ENCODE measurements at regions not wholly inside any gene's neighbourhood (a gene's known extent, or its start where the extent isn't known, plus 50 kb on each side); places are given as distances from the start of the nearest gene placed in this dataset.

- Histone ChIP-seq H3K36me3 (ENCODE audit: control insufficient read depth, insufficient read depth, low read length) (no peaks in the 10 kb centered on the region), H3K27ac (ENCODE audit: insufficient read depth, low read length) (no peak overlapping the region), H3K9me3 (ENCODE audit: control insufficient read depth, insufficient read depth, low read depth, low read length) (no peaks in the 10 kb centered on the region), H4K20me1 (ENCODE audit: control insufficient read depth, extremely low read depth, insufficient read depth, low read length) (no peaks in the 10 kb centered on the region), H2AFZ (ENCODE audit: low read length) (no peak overlapping the region), H3K4me3 (replicated peaks in 1 of 4; ENCODE audit: control extremely low read depth in 1 of 4, insufficient read depth in 1 of 4, low read depth in 3 of 4, low read length in 4 of 4) (no peak overlapping the region), H3K79me2 (ENCODE audit: control insufficient read depth, insufficient read depth, low read length) (no peaks in the 10 kb centered on the region), H3K4me2 (ENCODE audit: extremely low read depth, insufficient read depth, low read length) (no peak overlapping the region), H3K4me1 (ENCODE audit: control insufficient read depth, extremely low read depth, insufficient read depth, low read length) (no peaks in the 10 kb centered on the region), H3K9ac (ENCODE audit: insufficient read depth, low read length) (no peak overlapping the region), H3K27me3 (ENCODE audit: control insufficient read depth, insufficient read depth, low read length) (no peaks in the 10 kb centered on the region)
- no peak for TF ChIP-seq EZH2 (IDR thresholded peaks at IDR 0.05; ENCODE audit: low read length, missing control alignments)
- TF ChIP-seq, protein P1, sequence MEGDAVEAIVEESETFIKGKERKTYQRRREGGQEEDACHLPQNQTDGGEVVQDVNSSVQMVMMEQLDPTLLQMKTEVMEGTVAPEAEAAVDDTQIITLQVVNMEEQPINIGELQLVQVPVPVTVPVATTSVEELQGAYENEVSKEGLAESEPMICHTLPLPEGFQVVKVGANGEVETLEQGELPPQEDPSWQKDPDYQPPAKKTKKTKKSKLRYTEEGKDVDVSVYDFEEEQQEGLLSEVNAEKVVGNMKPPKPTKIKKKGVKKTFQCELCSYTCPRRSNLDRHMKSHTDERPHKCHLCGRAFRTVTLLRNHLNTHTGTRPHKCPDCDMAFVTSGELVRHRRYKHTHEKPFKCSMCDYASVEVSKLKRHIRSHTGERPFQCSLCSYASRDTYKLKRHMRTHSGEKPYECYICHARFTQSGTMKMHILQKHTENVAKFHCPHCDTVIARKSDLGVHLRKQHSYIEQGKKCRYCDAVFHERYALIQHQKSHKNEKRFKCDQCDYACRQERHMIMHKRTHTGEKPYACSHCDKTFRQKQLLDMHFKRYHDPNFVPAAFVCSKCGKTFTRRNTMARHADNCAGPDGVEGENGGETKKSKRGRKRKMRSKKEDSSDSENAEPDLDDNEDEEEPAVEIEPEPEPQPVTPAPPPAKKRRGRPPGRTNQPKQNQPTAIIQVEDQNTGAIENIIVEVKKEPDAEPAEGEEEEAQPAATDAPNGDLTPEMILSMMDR (conservative IDR thresholded peaks at IDR 0.05 in 1 of 2, IDR thresholded peaks at IDR 0.05 in 1 of 2; ENCODE audit: low read depth in 1 of 2, low read length in 2 of 2) = no peak
- peak in 1 of 2 donors; percentile 33 for DNase-seq (ENCODE audit: low read depth in 2 of 2)
Observed at GRCh38 chr11:92711926-92712325, 257.5 kb upstream of the MTNR1B start.

DNA sequence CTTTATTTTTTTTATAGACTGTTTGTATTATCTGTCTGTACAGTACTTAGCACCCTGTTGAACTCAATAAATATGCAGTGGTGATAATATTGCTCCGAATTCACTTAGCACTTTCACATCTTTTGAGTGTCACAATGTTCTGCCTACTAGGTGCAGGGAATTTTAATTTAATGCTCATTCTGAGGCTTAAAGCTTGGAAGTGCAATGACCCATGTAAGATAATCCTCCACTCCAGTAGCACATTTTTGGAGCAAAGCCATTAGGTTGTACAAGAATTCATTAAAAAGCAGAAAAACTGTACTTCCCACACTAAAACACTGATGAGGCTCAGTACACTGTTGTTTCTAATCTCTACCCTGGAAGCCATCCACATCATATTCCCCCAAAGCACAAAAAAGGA, 255.3 kb upstream of the MTNR1B start:
- no peak overlapping the region for H3K9ac ChIP-seq (ENCODE audit: insufficient read depth, low read length)
- H3K79me2 ChIP-seq (ENCODE audit: control insufficient read depth, insufficient read depth, low read length) = no peaks in the 10 kb centered on the region
- H4K20me1 ChIP-seq (ENCODE audit: control insufficient read depth, extremely low read depth, insufficient read depth, low read length) = no peaks in the 10 kb centered on the region
- no peaks in the 10 kb centered on the region for H3K36me3 ChIP-seq (ENCODE audit: control insufficient read depth, insufficient read depth, low read length)
- no peak overlapping the region for H2AFZ ChIP-seq (ENCODE audit: low read length)
- no peaks in the 10 kb centered on the region for H3K9me3 ChIP-seq (ENCODE audit: control insufficient read depth, insufficient read depth, low read depth, low read length)
- DNase-seq (ENCODE audit: low read depth in 2 of 2) = peak in 1 of 2 donors; percentile 6
- H3K27ac ChIP-seq (ENCODE audit: insufficient read depth, low read length) = no peak overlapping the region
- H3K4me2 ChIP-seq (ENCODE audit: extremely low read depth, insufficient read depth, low read length) = no peak overlapping the region
- no peaks in the 10 kb centered on the region for H3K4me1 ChIP-seq (ENCODE audit: control insufficient read depth, extremely low read depth, insufficient read depth, low read length)
- no peaks in the 10 kb centered on the region for H3K27me3 ChIP-seq (ENCODE audit: control insufficient read depth, insufficient read depth, low read length)
- H3K4me3 ChIP-seq (replicated peaks in 1 of 4; ENCODE audit: control extremely low read depth in 1 of 4, insufficient read depth in 1 of 4, low read depth in 3 of 4, low read length in 4 of 4) = no peak overlapping the region
- TF ChIP-seq, protein P1 (conservative IDR thresholded peaks at IDR 0.05 in 1 of 2, IDR thresholded peaks at IDR 0.05 in 1 of 2; ENCODE audit: low read depth in 1 of 2, low read length in 2 of 2) = no peak

GRCh38 chr11:92717240-92717639, 252.2 kb upstream of the MTNR1B start:
- Histone ChIP-seq H3K36me3 (ENCODE audit: control insufficient read depth, insufficient read depth, low read length) (no peaks in the 10 kb centered on the region), H4K20me1 (ENCODE audit: control insufficient read depth, extremely low read depth, insufficient read depth, low read length) (no peaks in the 10 kb centered on the region), H3K4me3 (replicated peaks in 1 of 4; ENCODE audit: control extremely low read depth in 1 of 4, insufficient read depth in 1 of 4, low read depth in 3 of 4, low read length in 4 of 4) (no peak overlapping the region), H3K27ac (ENCODE audit: insufficient read depth, low read length) (no peak overlapping the region), H3K79me2 (ENCODE audit: control insufficient read depth, insufficient read depth, low read length) (no peaks in the 10 kb centered on the region), H3K9me3 (ENCODE audit: control insufficient read depth, insufficient read depth, low read depth, low read length) (no peaks in the 10 kb centered on the region), H3K4me1 (ENCODE audit: control insufficient read depth, extremely low read depth, insufficient read depth, low read length) (no peaks in the 10 kb centered on the region), H3K9ac (ENCODE audit: insufficient read depth, low read length) (no peak overlapping the region), H2AFZ (ENCODE audit: low read length) (no peak overlapping the region), H3K27me3 (ENCODE audit: control insufficient read depth, insufficient read depth, low read length) (no peaks in the 10 kb centered on the region), H3K4me2 (ENCODE audit: extremely low read depth, insufficient read depth, low read length) (no peak overlapping the region)
- DNase-seq (ENCODE audit: low read depth in 2 of 2) = no peak
- TF ChIP-seq, protein P1 (conservative IDR thresholded peaks at IDR 0.05 in 1 of 2, IDR thresholded peaks at IDR 0.05 in 1 of 2; ENCODE audit: low read depth in 1 of 2, low read length in 2 of 2) = no peak
- TF ChIP-seq EZH2 (IDR thresholded peaks at IDR 0.05; ENCODE audit: low read length, missing control alignments) = no peak
